Naive thymus-derived CD4-positive, alpha-beta T cell (primary cell): ENCODE measurements at regions not wholly inside any gene's neighbourhood (a gene's known extent, or its start where the extent isn't known, plus 50 kb on each side); places are given as distances from the start of the nearest gene placed in this dataset.

ENCODE experiments used
- ATAC-seq: fragments of 150-1000 bp; cut with Tn5 transposase; 2 replicates; pipeline ENCODE4 v1.10.0; 2021; ENCODE audit warnings: mild to moderate bottlenecking, moderate library complexity
- CTCF ChIA-PET: fragments of 350-600 bp; sonication (Branson Sonifier 250); formaldehyde crosslinking; loops from one replicate; lab custom pipeline; 2021; ENCODE audit warnings: antibody characterized with exemption; lab: Charles Lee
- POLR2A ChIA-PET: fragments of 350-600 bp; sonication (Branson Sonifier 250); formaldehyde crosslinking; loops from one replicate; lab custom pipeline; 2021; ENCODE audit warnings: antibody characterized with exemption, inconsistent platforms; lab: Charles Lee
- DNase-seq, 9 donors: peaks; one replicate each; pipeline versions ENCODE4 v3.0.0 to v3.0.0-alpha.2; 2020 to 2022; ENCODE audit warnings: mixed read lengths in 1 of 9
- H3K27ac ChIP-seq: one replicate; pipeline ENCODE4 v1.7.0; 2013; ENCODE audit warnings: mild to moderate bottlenecking, low read depth, low read length, moderate library complexity
- H3K27me3 ChIP-seq, 2 donors: one replicate each; pipeline ENCODE4 v1.7.0; 2013; ENCODE audit warnings: low read length in 2 of 2, mild to moderate bottlenecking in 2 of 2, moderate library complexity in 2 of 2; ENCODE audit not compliant: control insufficient read depth in 2 of 2, insufficient read depth in 2 of 2
- H3K36me3 ChIP-seq, 3 experiments: 1 replicate in 2 of 3; 2 replicates in 1 of 3; pipeline ENCODE4 v1.7.0; 2013; ENCODE audit warnings: low read length in 3 of 3, mild to moderate bottlenecking in 3 of 3, moderate library complexity in 1 of 3; ENCODE audit not compliant: insufficient read depth in 3 of 3, control insufficient read depth in 2 of 3
- H3K4me1 ChIP-seq, 2 donors: one replicate each; pipeline ENCODE4 v1.7.0; 2013; ENCODE audit warnings: low read length in 2 of 2, mild to moderate bottlenecking in 2 of 2, moderate library complexity in 1 of 2; ENCODE audit not compliant: control insufficient read depth in 2 of 2, insufficient read depth in 2 of 2
- H3K4me3 ChIP-seq: 2 replicates; pipeline ENCODE4 v1.7.0; 2013; ENCODE audit warnings: mild to moderate bottlenecking, low read length
- H3K9me3 ChIP-seq, 3 experiments: 1 replicate in 2 of 3; 2 replicates in 1 of 3; pipeline ENCODE4 v1.7.0; 2013; ENCODE audit warnings: low read length in 3 of 3; ENCODE audit not compliant: control insufficient read depth in 2 of 3
- H3K27ac Mint-ChIP-seq, 9 donors: one replicate each; pipeline ENCODE4 v1.8.0; 2020 to 2022; ENCODE audit warnings: mixed read lengths in 9 of 9, mild to moderate bottlenecking in 8 of 9, moderate library complexity in 5 of 9, inconsistent platforms in 2 of 9
- H3K27me3 Mint-ChIP-seq, 5 donors: one replicate each; pipeline ENCODE4 v1.8.0; 2021 to 2022; ENCODE audit warnings: mixed read lengths in 5 of 5, mild to moderate bottlenecking in 1 of 5
- H3K36me3 Mint-ChIP-seq, 5 donors: one replicate each; pipeline ENCODE4 v1.8.0; 2020 to 2022; ENCODE audit warnings: mixed read lengths in 5 of 5, mild to moderate bottlenecking in 3 of 5, inconsistent platforms in 1 of 5
- H3K4me1 Mint-ChIP-seq, 7 donors: one replicate each; pipeline ENCODE4 v1.8.0; 2020 to 2022; ENCODE audit warnings: mixed read lengths in 7 of 7, mild to moderate bottlenecking in 3 of 7, inconsistent platforms in 1 of 7
- H3K4me3 Mint-ChIP-seq, 10 donors: one replicate each; pipeline ENCODE4 v1.8.0; 2020 to 2022; ENCODE audit warnings: mild to moderate bottlenecking in 10 of 10, mixed read lengths in 10 of 10, moderate library complexity in 6 of 10, inconsistent platforms in 2 of 10
- H3K9me3 Mint-ChIP-seq, 11 donors: one replicate each; pipeline ENCODE4 v1.8.0; 2020 to 2022; ENCODE audit warnings: mixed read lengths in 11 of 11, mild to moderate bottlenecking in 4 of 11, inconsistent platforms in 1 of 11, moderate library complexity in 1 of 11
- intact Hi-C, 2 donors: fragments of 100-400 bp; cut with micrococcal nuclease; formaldehyde crosslinking; loops; one replicate each; pipeline ENCODE4 v1.15.1; 2023

GRCh38 chr16:13559624-13560023 lies 360.3 kb upstream of the ERCC4 start:
- POLR2A ChIA-PET: no interaction called here
- intact Hi-C loops: no loop called here
- H3K36me3 Mint-ChIP-seq: no peaks in the 10 kb centered on the region

GRCh38 chr16:13560151-13560550 lies 359.8 kb upstream of the ERCC4 start:
- ChIA-PET POLR2A (interaction anchor here (0.6 kb wide), 1 partner anchor 171 kb away, joined by 3 read pairs; no protein-coding TSS in a partner anchor), CTCF (no interaction called here)
- no peak overlapping the region for H3K27ac ChIP-seq
- Mint-ChIP-seq H3K27me3 (peaks cover 0 to 7% (median 3%) of the 10 kb centered on the region in 5 donors), H3K4me3 (no peak overlapping the region), H3K27ac (no peak overlapping the region), H3K36me3 (no peaks in the 10 kb centered on the region), H3K9me3 (peaks cover 0 to 23% (median 4%) of the 10 kb centered on the region in 11 donors), H3K4me1 (no peaks in the 10 kb centered on the region)
- intact Hi-C loops: no loop called here
- no peaks in the 10 kb centered on the region for H3K36me3 ChIP-seq
- ATAC-seq: no peak
- no peaks in the 10 kb centered on the region for H3K27me3 ChIP-seq
- no peaks in the 10 kb centered on the region for H3K4me1 ChIP-seq
- H3K9me3 ChIP-seq: no peaks in the 10 kb centered on the region
- no peak for DNase-seq
- H3K4me3 ChIP-seq: no peak overlapping the region

More at GRCh38 chr16:13559624-13560023, 360.3 kb upstream of the ERCC4 start:
- CTCF ChIA-PET: no interaction called here
- Histone ChIP-seq H3K27ac (no peak overlapping the region), H3K4me1 (no peaks in the 10 kb centered on the region), H3K4me3 (no peak overlapping the region), H3K9me3 (no peaks in the 10 kb centered on the region), H3K27me3 (no peaks in the 10 kb centered on the region), H3K36me3 (no peaks in the 10 kb centered on the region)
- DNase-seq (no peak), ATAC-seq (no peak)
- Mint-ChIP-seq H3K9me3 (peaks cover 0 to 23% (median 4%) of the 10 kb centered on the region in 11 donors), H3K27me3 (peaks cover 0 to 7% (median 3%) of the 10 kb centered on the region in 5 donors), H3K4me1 (no peaks in the 10 kb centered on the region), H3K27ac (no peak overlapping the region), H3K4me3 (no peak overlapping the region)

DNA sequence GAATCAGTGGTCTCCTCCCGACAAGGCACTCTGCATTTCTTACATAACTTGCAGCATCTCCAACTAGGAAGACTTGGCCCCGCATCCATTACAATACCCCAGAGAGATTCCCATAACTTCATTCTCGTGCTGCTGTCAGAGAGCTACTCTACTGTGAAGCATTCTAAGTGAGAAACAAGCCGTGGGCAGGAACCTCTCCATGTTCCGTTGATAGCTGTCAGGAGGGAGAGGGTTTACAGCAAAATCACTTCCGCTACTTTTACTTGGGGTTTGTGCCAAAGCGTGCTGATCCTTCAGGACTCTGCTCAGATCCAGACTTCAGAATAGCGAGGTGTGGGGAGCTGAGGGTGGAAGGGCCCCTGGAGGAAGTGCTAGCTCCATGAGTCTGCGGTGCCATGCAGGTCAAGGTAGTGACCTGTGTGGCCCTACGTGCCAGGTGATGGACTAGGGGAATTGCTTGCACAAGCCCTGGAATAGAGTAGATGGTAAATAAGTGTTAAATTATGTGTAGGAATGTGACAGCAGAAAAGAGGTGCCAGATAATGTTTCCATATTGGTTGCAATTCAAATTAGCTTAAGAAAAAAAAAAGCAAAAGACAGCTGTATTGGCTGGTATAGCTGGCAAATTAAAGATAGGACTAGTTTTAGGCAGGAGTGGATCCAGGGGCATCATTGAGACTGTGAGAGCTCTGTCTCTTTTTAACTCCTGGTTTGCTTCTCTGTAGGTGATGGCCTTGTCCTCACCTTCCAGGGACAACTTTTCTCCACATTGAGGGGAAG lies 358.5 kb upstream of the ERCC4 start:
- Histone ChIP-seq H3K4me3 (no peak overlapping the region), H3K27ac (no peak overlapping the region), H3K36me3 (no peaks in the 10 kb centered on the region), H3K4me1 (no peaks in the 10 kb centered on the region), H3K27me3 (no peaks in the 10 kb centered on the region), H3K9me3 (no peaks in the 10 kb centered on the region)
- H3K27ac Mint-ChIP-seq: no peak overlapping the region
- ATAC-seq (no peak), DNase-seq (no peak)
- POLR2A ChIA-PET: no interaction called here
- H3K4me3 Mint-ChIP-seq: no peak overlapping the region
- CTCF ChIA-PET: no interaction called here
- intact Hi-C loops: no loop called here
- H3K27me3 Mint-ChIP-seq: peaks cover 0 to 5% (median 0%) of the 10 kb centered on the region in 5 donors
- peaks cover 0 to 18% (median 5%) of the 10 kb centered on the region in 11 donors for H3K9me3 Mint-ChIP-seq
- H3K4me1 Mint-ChIP-seq: no peaks in the 10 kb centered on the region
- H3K36me3 Mint-ChIP-seq: no peaks in the 10 kb centered on the region

GRCh38 chr16:13568803-13569202 lies 351.2 kb upstream of the ERCC4 start:
- Mint-ChIP-seq H3K27me3 (peaks cover 0 to 4% (median 0%) of the 10 kb centered on the region in 5 donors), H3K4me1 (no peaks in the 10 kb centered on the region), H3K27ac (no peak overlapping the region), H3K9me3 (peaks cover 0 to 15% (median 4%) of the 10 kb centered on the region in 11 donors), H3K36me3 (no peaks in the 10 kb centered on the region), H3K4me3 (no peak overlapping the region)
- Histone ChIP-seq H3K4me3 (no peak overlapping the region), H3K36me3 (no peaks in the 10 kb centered on the region), H3K9me3 (no peaks in the 10 kb centered on the region), H3K27me3 (no peaks in the 10 kb centered on the region), H3K4me1 (no peaks in the 10 kb centered on the region), H3K27ac (no peak overlapping the region)
- ChIA-PET POLR2A (no interaction called here), CTCF (no interaction called here)
- intact Hi-C loops: no loop called here
- DNase-seq (no peak), ATAC-seq (no peak)

GRCh38 chr16:13569986-13570385 lies 350.0 kb upstream of the ERCC4 start:
- DNase-seq (no peak), ATAC-seq (no peak)
- Mint-ChIP-seq H3K36me3 (no peaks in the 10 kb centered on the region), H3K9me3 (peaks cover 0 to 11% (median 3%) of the 10 kb centered on the region in 11 donors), H3K4me3 (no peak overlapping the region), H3K27ac (no peak overlapping the region), H3K27me3 (peaks cover 0 to 4% (median 0%) of the 10 kb centered on the region in 5 donors), H3K4me1 (no peaks in the 10 kb centered on the region)
- POLR2A ChIA-PET: no interaction called here
- intact Hi-C loops: no loop called here
- Histone ChIP-seq H3K9me3 (no peaks in the 10 kb centered on the region), H3K27me3 (no peaks in the 10 kb centered on the region), H3K4me3 (no peak overlapping the region), H3K36me3 (no peaks in the 10 kb centered on the region), H3K4me1 (no peaks in the 10 kb centered on the region), H3K27ac (no peak overlapping the region)
- CTCF ChIA-PET: no interaction called here

- intact Hi-C loops: no loop called here
- POLR2A ChIA-PET: no interaction called here
Observed at GRCh38 chr16:13571036-13571435, 348.9 kb upstream of the ERCC4 start.

DNA sequence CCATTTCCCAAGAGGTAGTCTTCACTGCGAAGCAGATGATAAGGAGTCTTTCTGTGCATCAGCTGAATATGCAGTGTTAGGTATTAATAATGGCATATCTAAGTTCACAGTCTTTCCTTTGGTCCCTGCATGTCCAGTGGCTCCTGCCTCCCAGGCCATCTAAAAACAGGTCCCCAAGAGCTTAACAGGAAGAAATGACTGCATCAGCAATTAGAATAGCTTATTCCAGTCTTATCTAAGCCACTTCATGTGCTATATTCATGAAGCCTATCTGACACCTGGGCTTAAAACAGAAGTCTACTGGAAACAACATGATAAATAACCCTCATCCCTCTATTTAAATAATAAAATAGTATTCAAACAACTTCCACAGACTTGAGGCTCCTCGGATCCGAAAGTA lies 346.1 kb upstream of the ERCC4 start:
- ATAC-seq (no peak), DNase-seq (no peak)

More at GRCh38 chr16:13571036-13571435, 348.9 kb upstream of the ERCC4 start:
- ATAC-seq (no peak), DNase-seq (no peak)
- no peak overlapping the region for H3K4me3 Mint-ChIP-seq
- no peak overlapping the region for H3K27ac ChIP-seq
- H3K36me3 Mint-ChIP-seq: no peaks in the 10 kb centered on the region
- no peak overlapping the region for H3K27ac Mint-ChIP-seq
- H3K4me1 ChIP-seq: no peaks in the 10 kb centered on the region
- H3K4me3 ChIP-seq: no peak overlapping the region
- no peaks in the 10 kb centered on the region for H3K4me1 Mint-ChIP-seq
- H3K27me3 Mint-ChIP-seq: peaks cover 0 to 4% (median 0%) of the 10 kb centered on the region in 5 donors
- H3K9me3 Mint-ChIP-seq: peaks cover 0 to 14% (median 2%) of the 10 kb centered on the region in 11 donors
- no peaks in the 10 kb centered on the region for H3K27me3 ChIP-seq
- no peaks in the 10 kb centered on the region for H3K36me3 ChIP-seq
- CTCF ChIA-PET: no interaction called here
- H3K9me3 ChIP-seq: no peaks in the 10 kb centered on the region

More for the DNA sequence above, 346.1 kb upstream of the ERCC4 start:
- no peaks in the 10 kb centered on the region for H3K4me1 ChIP-seq
- H3K27ac Mint-ChIP-seq: no peak overlapping the region
- H3K36me3 ChIP-seq: no peaks in the 10 kb centered on the region
- H3K9me3 ChIP-seq: no peaks in the 10 kb centered on the region
- no peaks in the 10 kb centered on the region for H3K4me1 Mint-ChIP-seq
- H3K27me3 ChIP-seq: no peaks in the 10 kb centered on the region
- no peak overlapping the region for H3K4me3 Mint-ChIP-seq
- ChIA-PET POLR2A (no interaction called here), CTCF (no interaction called here)
- H3K27ac ChIP-seq: no peak overlapping the region
- H3K9me3 Mint-ChIP-seq: peaks cover 0 to 12% (median 0%) of the 10 kb centered on the region in 11 donors
- H3K4me3 ChIP-seq: no peak overlapping the region
- intact Hi-C loops: no loop called here
- H3K36me3 Mint-ChIP-seq: no peaks in the 10 kb centered on the region
- H3K27me3 Mint-ChIP-seq: peaks cover 0 to 4% (median 0%) of the 10 kb centered on the region in 5 donors
